NCI-H128 (cell line): ENCODE measurements at regions not wholly inside any gene's neighbourhood (a gene's known extent, or its start where the extent isn't known, plus 50 kb on each side); places are given as distances from the start of the nearest gene placed in this dataset.

Experiments used
- DNase-seq: peaks from one replicate; lab custom pipeline; 2025; ENCODE audit not compliant: unreplicated experiment; lab: John Stamatoyannopoulos, UW

GRCh38 chr5:35478856-35479682 is 138.6 kb upstream of the SPEF2 start:
- DNase-seq = no peak

GRCh38 chr5:35477911-35478310 is 139.8 kb upstream of the SPEF2 start:
- DNase-seq = no peak

- DNase-seq = no peak
Observed at GRCh38 chr5:35477321-35477720, 140.3 kb upstream of the SPEF2 start.

GRCh38 chr5:35476797-35477196 is 140.9 kb upstream of the SPEF2 start:
- DNase-seq = no peak

- DNase-seq = no peak
Observed at GRCh38 chr5:35476036-35476435, 141.6 kb upstream of the SPEF2 start.

- DNase-seq = no peak
Observed at GRCh38 chr5:35473589-35473988, 144.1 kb upstream of the SPEF2 start.

GRCh38 chr5:35470866-35471265 is 146.8 kb upstream of the SPEF2 start:
- DNase-seq = no peak

GRCh38 chr5:35468811-35469210 is 148.9 kb upstream of the SPEF2 start:
- no peak for DNase-seq

- no peak for DNase-seq
Observed at GRCh38 chr5:35466746-35467145, 150.9 kb upstream of the SPEF2 start.

GRCh38 chr5:35464757-35465156 is 152.9 kb upstream of the SPEF2 start:
- no peak for DNase-seq

- no peak for DNase-seq
Observed at GRCh38 chr5:35461530-35461929, 156.1 kb upstream of the SPEF2 start.

GRCh38 chr5:35458824-35459207 is 158.8 kb upstream of the SPEF2 start:
- DNase-seq = peak; percentile 19

GRCh38 chr5:35457912-35458823 is 159.5 kb upstream of the SPEF2 start:
- DNase-seq = no peak

GRCh38 chr5:35456506-35456905 is 161.2 kb upstream of the SPEF2 start:
- DNase-seq = no peak

- no peak for DNase-seq
Observed at GRCh38 chr5:35454011-35454525, 163.6 kb upstream of the SPEF2 start.

- no peak for DNase-seq
Observed at GRCh38 chr5:35443803-35444595, 173.7 kb upstream of the SPEF2 start.

- no peak for DNase-seq
Observed at GRCh38 chr5:35442885-35443639, 174.6 kb upstream of the SPEF2 start.

- DNase-seq = no peak
Observed at GRCh38 chr5:35440409-35440808, 177.3 kb upstream of the SPEF2 start.

GRCh38 chr5:35438786-35439185 is 178.9 kb upstream of the SPEF2 start:
- DNase-seq = no peak

GRCh38 chr5:35438288-35438687 is 179.4 kb upstream of the SPEF2 start:
- no peak for DNase-seq
